Activated CD4-positive, alpha-beta T cell treated with anti-CD3 and anti-CD28 coated beads for 48 hours (primary cell): ENCODE measurements at regions not wholly inside any gene's neighbourhood (a gene's known extent, or its start where the extent isn't known, plus 50 kb on each side); places are given as distances from the start of the nearest gene placed in this dataset.

ENCODE experiments used
- DNase-seq: peaks from one replicate; pipeline ENCODE4 v3.0.0-alpha.2; 2020

DNA sequence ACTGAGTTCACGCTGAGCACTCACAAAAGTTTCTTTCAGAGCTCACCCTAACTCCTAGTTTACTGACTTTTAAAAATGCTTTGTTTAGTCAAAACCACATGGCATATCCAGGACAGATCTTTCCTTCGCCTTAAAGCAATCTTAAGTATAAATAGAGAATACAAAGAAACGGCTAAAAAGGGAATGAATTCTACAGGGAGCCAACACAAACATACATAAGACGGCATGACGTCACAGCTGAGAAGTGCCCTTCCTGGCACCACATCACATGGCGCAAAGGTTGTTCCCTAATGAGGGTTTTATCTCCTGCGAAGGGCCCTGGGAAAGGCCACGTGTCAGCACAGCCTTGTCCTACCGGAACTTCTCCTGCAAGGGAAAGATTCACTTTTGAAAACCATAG, 141.3 kb downstream of the IRX1 start:
- DNase-seq = no peak

DNA sequence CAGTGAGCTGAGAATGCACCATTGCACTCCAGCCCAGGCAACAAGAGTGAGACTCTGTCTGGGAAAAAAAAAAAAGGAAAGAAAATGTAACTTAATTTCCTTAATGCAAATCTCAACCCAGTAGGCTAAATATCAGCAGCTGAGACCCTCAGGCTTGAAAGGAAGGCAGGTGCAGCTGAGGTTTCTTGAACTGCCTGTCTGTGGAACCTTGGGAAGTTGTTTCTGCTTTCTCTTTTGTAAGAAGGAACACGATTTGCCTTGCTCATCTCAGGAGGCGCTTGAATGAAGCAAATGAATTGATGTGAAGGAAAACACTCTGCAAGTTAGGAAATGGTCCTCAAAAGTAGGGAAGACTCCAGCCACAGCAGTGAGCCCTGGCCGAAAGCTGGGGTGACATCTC, 143.3 kb downstream of the IRX1 start:
- no peak for DNase-seq

DNA sequence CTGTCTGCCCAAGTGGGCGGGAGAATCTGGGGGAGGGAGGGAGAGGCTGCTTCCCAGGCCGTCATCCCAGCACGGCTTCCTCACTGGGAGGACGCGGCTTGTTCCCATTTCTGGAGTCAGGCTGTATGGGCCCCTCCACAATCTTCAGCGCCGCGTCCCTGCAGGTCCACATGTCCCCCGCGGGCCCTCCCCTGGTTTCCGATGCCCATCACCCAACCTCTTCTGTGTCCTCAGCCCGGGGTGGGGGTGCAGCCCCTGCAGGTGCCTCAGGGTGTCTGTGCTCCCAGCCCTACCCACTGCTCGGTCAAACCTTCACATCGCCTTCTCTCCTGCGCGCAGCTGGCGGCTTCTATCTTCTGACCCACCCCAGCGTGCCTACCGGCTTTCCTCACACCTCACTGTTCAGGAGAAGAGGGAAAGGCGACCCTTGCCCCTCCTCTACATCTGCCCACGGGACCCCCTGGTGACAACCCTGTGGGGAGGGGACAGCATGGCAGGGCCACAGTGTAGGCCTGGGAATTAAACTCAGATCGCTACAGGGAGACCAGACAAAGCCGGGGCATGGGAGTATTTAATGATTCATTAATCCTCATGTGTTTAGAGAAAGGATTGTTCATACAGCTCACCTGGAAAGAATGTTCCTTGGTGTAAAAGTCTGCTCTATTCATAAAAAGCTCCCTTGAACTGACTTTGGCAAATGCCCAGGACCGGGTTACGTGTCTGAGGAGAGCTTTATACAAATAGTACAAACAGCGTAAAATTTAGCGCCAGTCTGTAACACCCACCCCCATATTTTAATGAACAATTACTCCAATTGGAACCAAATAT, 145.1 kb downstream of the IRX1 start:
- no peak for DNase-seq

DNA sequence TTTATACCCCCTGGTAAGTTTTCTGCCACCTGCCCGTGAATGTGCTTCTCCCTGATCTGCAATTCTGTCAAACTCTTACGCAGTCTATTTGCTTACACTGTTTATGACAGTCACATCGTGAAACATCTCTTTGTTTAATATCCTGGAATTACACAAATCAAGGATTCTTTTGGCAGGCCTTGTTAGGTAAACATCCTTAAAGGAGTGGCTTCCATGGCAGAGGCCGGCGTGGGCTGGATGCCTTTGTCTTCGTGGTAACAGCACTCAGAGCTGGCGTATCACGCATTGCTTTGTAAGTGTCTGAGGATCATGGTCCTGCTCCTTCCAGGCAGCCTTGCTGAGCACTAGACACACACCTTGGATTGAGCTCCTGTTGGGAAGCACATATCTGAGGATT, 145.7 kb downstream of the IRX1 start:
- no peak for DNase-seq

DNA sequence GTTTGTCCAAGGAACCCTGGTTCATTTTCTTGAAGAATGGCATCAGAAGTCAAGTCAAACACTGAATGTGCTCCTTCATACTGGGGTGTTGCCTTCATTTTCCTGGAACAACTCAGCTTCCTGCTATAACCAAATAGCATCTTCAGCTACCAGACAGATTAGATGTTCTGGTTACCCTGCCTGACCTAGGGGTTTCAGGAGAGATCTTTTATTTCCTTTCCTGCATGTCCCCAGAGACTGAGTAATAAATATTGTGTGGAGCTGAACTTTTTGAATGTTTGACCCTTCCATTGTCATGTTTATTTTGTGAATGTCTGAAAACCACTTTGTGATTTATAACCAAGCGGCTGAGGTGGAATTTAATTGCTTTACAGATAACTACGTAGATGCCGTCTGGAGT, 147.1 kb downstream of the IRX1 start:
- DNase-seq = no peak

DNA sequence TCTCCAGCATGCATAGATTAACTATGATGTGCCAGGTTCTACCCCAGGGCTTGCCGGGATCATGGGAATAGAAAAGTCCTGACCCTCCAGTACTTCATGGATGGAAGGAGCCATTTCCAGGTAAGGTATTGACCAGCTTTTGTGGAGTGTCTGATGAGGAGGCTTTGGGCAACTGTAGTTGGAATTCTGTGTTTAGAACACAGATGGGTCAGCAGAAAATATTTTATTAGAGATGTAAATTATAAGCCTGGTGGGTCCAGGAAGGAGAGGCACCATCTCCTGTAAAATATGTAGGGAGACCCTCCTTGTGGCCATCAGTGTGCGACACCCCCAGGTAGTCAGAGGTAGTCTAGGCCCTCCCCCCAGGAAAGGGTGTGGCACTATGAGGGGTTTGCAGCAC, 156.2 kb downstream of the IRX1 start:
- DNase-seq = no peak

DNA sequence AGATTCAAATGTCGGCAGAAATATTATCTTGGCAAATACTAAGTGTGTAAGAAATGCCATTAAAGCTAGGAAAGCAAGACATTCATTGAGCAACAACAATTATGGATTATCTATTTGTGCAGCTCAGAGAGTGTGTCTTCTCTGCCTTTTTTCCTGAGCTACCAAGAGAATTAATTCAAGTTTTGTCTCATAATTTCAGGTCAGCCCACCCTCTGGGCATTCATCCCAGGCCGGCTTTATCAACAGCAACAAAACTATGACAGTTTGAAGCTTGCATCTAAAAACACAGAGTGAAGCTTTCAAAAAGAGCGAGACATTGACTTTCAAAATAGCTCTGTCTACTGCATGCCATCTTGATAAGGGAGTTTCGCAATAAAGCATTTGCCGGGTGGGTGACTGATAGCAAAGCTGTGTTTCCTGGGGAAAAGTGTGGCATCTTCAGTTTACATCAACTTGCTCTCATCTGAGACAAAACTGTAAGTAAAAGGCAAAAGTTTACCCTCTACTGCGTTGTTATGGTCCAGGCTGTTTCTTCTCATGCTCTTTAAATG, 182.4 kb downstream of the IRX1 start:
- DNase-seq = no peak

DNA sequence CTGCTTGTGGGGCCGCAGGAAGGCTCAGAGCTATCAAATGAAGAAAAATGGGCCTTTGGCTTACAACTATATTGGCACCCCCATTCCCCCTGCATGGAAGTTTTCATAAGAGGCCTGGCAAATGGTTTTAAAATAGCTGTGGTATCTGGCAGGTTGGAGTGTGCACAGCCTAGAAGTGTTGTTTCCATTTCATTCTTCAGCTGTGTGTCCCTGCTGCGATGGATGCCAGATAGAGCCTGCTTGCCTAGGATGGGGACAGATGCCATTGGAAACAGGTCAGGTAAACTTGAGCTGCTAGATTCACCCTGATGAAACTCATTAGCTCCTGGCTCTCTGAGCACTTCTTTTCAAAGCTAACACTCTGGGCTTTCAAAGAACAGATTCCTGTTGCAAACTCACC, 183.3 kb downstream of the IRX1 start:
- DNase-seq = no peak

DNA sequence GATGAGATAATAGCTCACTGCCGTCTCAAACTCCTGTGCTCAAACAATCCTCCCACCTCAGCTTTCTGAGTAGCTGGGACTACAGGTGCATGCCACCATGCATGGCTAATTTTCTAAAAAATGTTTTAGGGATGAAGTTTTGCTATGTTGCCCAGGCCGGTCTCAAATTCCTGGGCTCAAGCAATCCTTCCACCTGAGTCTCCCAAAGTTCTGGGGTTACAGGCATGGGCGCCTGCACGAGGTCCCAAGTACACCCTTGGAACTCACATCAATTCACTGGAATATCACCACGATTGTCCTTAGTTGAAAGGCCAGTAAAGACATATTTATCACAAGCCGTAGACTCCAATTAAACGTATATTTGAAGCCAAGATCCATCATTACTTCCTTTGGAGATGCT, 184.6 kb downstream of the IRX1 start:
- DNase-seq = no peak

DNA sequence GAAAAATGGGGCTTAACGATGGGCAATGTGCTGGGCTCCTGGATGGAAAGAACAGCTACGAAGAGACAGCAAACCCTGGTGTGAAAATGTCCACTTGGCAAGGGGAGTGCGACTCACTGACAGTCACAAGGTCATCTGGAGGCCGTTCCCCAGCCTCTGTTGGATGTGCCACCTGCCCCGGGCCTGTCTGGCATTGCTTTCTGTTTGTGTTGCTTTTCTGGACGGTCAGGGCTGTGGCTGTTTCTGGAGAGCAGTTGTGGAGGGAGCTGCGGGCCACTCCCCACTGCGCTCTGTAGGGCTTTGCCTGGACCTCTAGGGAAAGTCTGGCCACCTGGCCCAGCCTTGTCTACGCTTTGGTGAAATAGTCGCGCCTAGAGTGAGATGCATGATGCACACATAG, 185.3 kb downstream of the IRX1 start:
- DNase-seq = no peak

DNA sequence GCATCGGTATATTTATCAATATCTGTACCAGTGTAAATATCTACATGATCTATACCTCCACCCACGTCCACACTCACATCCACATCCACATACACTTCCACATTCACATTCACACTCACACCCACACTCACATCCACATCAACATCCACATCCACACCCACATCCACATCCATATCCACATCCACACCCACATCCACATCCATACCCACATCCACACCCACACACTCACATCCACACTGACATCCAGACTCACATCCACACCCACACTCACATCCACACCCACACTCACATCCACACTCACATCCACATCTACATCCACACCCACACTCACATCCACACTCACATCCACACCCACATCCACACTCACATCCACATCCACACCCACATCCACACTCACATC, 189.2 kb downstream of the IRX1 start:
- no peak for DNase-seq

DNA sequence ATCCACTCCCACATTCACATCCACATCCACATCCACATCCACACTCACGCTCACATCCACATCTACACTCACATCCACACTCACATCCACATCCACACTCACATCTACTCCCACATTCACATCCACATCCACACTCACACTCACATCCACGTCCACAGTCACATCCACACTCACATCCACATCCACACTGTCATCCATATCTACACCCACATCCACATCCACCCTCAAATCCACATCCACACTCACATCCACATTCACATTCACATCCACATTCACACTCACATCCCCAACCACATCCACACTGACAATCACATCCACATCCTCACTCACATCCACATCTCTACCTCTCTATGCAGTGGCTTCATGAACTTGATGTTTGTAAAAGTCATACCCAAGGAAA, 190.5 kb downstream of the IRX1 start:
- no peak for DNase-seq

DNA sequence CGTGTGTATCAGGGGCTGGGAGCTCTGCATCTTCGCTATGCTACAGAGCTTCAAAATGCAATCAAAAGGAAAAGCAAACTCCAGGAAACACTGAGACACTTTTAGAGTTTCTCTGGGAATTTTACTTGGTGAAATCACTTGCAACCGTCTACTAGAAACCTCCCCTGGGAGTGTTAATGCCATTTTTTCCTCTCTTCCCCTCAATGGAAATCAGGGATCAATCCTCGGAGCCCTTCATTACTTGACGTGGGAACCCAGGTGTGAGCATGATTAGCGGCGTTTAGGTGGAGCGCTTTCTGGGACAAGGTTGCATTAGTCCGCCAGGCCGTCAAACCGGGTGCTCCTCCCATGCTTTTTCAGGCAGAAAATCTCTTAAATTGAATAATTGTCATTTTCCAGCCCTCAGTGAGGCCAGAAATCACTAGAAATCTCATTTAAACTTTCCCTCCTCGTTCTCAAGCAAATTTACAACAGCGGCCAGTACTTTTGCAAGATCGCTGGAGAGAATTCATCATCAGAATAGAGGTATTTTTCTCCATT, 191.3 kb downstream of the IRX1 start:
- no peak for DNase-seq

DNA sequence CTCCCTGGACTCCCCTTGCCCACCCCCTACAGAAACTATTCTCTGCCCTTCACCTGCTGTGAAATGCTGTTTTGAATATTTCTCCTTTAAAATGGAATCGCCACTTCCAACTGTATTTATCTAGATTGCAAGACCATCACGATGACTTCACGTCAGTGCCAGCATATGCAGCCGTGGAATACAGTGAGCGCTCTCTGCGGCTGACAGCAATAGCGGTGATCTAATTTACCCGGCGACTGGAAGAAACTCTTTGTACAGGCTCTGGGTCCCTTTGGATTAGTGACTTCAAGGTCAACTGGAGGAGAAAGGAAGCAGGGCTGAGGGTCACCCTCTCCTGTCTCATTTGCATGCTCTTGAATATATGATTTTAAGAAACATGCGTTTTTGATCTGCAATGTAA, 192.0 kb downstream of the IRX1 start:
- DNase-seq = no peak

DNA sequence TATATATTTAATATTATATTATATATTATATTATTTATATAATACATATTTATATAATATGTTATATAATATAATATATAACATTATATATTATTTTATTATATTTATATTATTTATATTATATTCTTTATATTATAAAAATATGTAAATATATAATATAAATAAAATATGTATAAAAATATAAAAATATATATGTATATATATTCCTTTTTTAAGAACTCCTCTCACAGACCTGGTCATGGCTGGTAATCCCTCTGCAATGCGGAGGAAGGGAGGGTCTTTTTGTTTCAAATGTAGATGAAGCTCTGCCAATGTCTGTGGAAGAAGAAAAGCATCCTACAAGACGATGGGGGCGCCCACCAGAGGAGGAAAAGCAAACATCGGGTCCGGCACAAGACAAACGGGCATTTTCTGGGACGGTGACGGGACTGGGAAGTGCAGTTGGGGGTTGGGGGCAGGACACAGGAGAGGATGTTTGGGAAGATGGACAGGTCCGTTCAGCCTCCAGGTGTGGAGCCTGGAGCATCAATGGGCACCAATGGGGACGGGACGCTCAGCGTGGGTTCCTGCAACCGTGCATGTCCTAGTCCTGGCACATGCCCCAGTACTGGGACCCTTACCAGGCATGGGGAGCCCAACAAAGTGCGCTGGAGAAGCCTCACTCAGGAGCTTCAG, 194.0 kb downstream of the IRX1 start:
- DNase-seq = no peak

DNA sequence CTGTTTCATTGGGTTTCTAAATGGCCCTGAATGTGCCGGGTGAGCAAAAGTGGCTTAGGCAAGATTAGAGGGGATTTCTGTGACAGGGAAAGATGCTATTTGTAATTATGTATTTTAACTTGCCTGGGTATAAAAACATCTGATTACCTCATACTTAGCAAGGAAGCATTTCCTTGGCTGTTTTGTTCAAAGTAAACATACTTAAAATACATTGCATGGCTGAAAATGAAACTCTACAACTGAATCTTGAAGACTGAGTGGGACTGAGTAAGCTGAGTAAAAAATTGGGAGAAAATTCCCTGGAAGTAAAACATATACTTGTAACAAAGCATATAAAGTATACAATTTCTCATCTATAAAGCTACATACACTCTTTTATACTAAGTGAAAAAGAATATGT, 197.5 kb downstream of the IRX1 start:
- DNase-seq = no peak

DNA sequence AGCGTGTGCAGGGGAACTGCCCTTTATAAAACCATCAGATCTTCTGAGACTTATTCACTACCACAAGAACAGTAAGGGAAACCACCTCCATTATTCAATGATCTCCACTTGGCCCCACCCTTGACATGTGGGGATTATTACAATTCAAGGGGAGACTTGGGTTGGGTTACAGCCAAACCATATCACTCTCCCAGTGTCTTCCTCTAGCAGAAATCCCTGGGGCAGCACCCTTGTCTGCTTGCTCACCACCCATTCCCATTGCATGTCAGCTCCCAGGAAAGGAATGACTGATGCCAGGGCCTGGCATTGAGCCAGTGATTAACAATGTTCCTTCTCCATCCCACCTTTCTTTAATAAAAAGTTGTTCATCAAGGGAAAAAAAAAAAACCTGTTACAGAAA, 199.0 kb downstream of the IRX1 start:
- DNase-seq = no peak

DNA sequence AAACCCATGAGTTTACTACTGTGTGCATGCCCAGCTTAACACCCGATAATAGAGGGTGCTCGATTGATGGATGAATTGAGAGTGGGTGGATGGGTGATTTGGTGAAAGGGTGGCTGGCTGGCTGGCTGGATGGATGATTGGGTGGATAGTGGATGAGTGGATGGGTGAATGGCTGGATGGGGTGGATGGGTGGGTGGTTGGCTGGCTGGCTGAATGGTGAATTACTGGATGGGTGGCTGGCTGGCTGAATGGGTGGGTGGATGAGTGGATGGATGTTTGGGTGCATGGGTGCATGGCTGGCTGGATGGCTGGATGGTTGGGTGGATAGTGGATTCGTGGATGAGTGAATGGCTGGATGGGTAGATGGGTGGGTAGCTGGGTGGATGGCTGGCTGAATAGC, 201.1 kb downstream of the IRX1 start:
- no peak for DNase-seq

DNA sequence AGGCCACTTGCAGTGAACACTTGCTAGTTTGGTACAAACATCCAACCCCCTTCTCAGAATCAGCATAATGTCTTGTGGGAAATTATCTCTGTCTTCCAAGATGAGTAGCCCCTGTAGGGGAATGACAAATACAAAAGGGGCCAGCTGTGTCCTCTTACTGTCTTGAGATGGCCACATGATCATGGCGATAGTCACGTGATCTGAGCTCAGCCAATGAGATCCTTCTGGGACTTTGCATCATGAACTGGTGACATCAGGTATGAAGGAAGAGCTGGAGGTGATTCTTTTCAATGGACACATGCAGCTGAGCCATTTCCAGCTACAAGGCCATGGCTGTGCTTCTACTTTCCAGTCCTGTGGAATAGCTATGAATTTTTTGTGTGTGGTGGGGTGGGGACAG, 206.3 kb downstream of the IRX1 start:
- DNase-seq = no peak

DNA sequence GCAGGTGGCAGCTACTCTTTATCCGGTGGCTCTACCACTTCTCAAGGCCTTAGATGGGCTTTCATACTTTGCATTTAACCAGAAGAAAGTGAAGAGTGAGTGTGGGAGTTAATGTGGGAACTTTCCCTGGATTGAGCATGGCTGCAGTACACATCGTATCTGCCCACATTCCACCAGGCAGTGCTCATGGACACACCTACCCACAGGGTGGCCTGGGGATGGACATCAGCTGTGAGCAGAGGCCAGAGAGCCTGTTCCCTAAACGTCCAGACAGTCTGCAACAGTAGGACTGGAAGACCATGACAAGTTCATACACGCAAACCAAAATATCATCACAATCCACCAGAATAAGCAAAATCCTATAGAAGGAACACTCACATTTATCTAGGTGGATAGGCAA, 213.8 kb downstream of the IRX1 start:
- DNase-seq = no peak

DNA sequence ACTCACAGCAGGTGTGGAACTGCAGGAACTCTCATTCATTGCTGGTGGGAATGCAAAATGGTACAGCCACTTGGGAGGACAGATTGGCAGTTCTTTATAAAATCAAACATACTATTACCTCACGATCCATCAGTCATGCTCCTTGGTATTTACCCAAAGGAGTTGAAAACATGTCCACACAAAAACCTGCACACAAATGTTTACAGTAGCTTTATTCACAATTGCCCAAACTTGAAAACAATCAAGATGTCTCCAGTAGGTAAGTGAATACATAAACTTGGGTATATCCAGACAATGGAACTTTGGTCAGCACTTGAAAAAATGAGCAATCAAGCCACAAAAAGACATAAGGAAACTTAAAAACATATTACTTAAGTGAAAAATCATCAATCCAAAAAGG, 215.5 kb downstream of the IRX1 start:
- DNase-seq = no peak

DNA sequence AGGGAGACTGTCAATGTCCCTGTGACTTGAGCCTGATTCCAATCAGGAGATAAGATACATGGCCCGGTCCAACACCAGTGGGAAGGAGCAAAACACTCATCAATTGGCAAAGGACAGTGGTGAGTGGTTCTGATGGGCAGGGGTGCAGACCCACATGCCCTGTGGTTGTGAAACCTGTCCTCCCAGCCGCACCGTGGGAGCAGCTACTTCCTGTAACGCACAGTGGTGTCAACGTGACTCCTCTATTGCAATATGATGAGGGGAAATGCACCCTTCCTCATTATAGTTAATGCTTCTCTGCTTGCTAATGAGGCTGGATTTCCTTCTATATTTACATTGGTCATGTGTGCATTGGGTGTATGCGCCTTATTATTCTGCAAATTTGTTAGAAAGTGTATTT, 223.0 kb downstream of the IRX1 start:
- no peak for DNase-seq

DNA sequence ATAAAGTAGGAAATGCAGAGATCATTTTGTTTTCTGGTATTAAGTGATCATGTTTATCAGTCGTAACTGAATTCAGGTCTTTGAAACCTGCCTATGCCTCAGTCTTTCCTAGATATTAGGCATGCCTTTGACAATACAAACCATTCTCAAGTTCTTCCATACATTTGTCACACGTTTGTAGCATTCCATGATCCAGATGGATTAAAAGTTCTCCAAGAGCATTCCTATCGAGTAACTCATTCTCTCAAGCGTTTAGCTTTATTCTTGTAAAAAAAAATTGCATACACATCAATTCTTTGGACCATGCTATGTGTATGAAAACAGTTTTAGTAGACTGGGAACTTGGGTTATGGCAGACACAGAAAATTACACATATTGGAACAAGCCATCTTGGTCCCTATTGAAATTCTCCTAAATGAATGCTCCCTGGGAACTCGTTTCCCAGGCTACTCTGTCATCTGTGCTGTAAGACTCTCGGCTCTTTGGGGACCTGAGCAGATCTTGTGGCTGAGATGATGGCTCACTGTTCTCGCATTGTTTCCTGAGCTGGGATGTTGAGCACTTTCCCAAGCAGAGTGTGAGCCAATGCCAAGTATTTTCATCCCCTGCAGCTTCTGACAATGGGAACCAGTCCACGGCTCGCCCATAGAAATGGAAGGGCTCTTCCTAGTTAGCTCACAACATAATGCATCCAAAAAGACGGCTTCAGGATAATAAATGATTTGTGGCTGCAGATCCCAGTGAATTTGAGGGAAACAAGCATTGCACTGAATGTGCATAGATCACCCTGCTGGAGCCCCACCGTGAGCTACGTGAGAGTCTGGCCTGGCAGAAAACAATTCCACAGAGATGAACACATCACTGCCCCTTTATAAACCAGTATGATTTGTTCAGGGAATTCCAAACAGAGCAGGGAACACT, 230.2 kb downstream of the IRX1 start:
- DNase-seq = no peak
